GM12878 (cell line): ENCODE measurements at regions not wholly inside any gene's neighbourhood (a gene's known extent, or its start where the extent isn't known, plus 50 kb on each side); places are given as distances from the start of the nearest gene placed in this dataset.

Experiments used
- ATAC-seq: fragments of 200-7000 bp; cut with Tn5 transposase; 3 replicates; pipeline ENCODE4 v1.9.1; 2020; ENCODE audit warnings: mild to moderate bottlenecking, moderate library complexity
- BruUV-seq: library from RNA; stranded (reverse); fragments of 400-500 nt; replicated peaks from 2 replicates; lab custom pipeline; 2021; lab: Mats Ljungman, UMichigan
- CTCF ChIA-PET: fragments of 300-600 bp; sonication (Branson Sonifier 250); formaldehyde crosslinking; extraction: SDS; loops from one replicate; lab custom pipeline; 2021; ENCODE audit warnings: inconsistent platforms; lab: Yijun Ruan, JAX
- POLR2A ChIA-PET: fragments of 350-600 bp; formaldehyde crosslinking; extraction: SDS; loops from one replicate; lab custom pipeline; 2021; ENCODE audit warnings: inconsistent platforms; lab: Charles Lee
- RAD21 ChIA-PET: fragments of 300-600 bp; sonication (Branson Sonifier 250); formaldehyde crosslinking; loops from one replicate; lab custom pipeline; 2023; ENCODE audit warnings: antibody characterized with exemption; ENCODE audit not compliant: unreplicated experiment; lab: Charles Lee
- SMC1A ChIA-PET: fragments of 300-600 bp; sonication (Branson Sonifier 250); formaldehyde crosslinking; loops from one replicate; lab custom pipeline; 2023; ENCODE audit not compliant: unreplicated experiment, uncharacterized antibody; lab: Charles Lee
- DNase-seq: peaks from one replicate; pipeline ENCODE4 v3.0.0-alpha.2; 2011; ENCODE audit warnings: low read depth, low spot score
- FAIRE-seq: peaks from 3 replicates; lab custom pipeline; 2011; peaks lifted over from hg19 to GRCh38; lab: Jason Lieb, UNC
- H2AFZ ChIP-seq: 2 replicates; pipeline ENCODE4 v1.6.0; 2011; ENCODE audit warnings: low read depth, low read length, control low read depth; ENCODE audit not compliant: control insufficient read depth
- H3K27ac ChIP-seq: 2 replicates; pipeline ENCODE4 v1.5.1; 2011; ENCODE audit warnings: control low read depth; ENCODE audit not compliant: control insufficient read depth, insufficient read depth
- H3K27me3 ChIP-seq, 2 experiments: replicated peaks in 1 of 2; 2 replicates each; pipeline versions ENCODE4 v1.6.0 to v1.6.1; 2011; ENCODE audit warnings: low read length in 1 of 2; ENCODE audit not compliant: control insufficient read depth in 2 of 2, insufficient read depth in 2 of 2
- H3K36me3 ChIP-seq, 2 experiments: 2 replicates each; pipeline ENCODE4 v1.5.1; 2011; ENCODE audit warnings: low read length in 1 of 2; ENCODE audit not compliant: control insufficient read depth in 2 of 2, insufficient read depth in 2 of 2
- H3K4me1 ChIP-seq: 2 replicates; pipeline ENCODE4 v1.6.1; 2011; ENCODE audit warnings: mild to moderate bottlenecking, low read length, moderate library complexity, mixed read lengths; ENCODE audit not compliant: control insufficient read depth, insufficient read depth
- H3K4me2 ChIP-seq: 2 replicates; pipeline ENCODE4 v1.6.0; 2011; ENCODE audit warnings: control low read depth; ENCODE audit not compliant: control insufficient read depth, insufficient read depth
- H3K4me3 ChIP-seq: fragments of 200-600 bp; sonication (generic); 2 replicates; pipeline ENCODE4 v1.5.1; 2016
- H3K79me2 ChIP-seq: 2 replicates; pipeline ENCODE4 v1.6.0; 2011; ENCODE audit warnings: low read length; ENCODE audit not compliant: control insufficient read depth, insufficient read depth
- H3K9ac ChIP-seq: 2 replicates; pipeline ENCODE4 v1.8.0; 2011; ENCODE audit warnings: low read length, control low read depth, mixed read lengths; ENCODE audit not compliant: control insufficient read depth, insufficient read depth
- H3K9me3 ChIP-seq: replicated peaks from 3 replicates; pipeline ENCODE4 v1.5.1; 2011; ENCODE audit warnings: mild to moderate bottlenecking, low read length; ENCODE audit not compliant: control insufficient read depth, insufficient read depth
- H4K20me1 ChIP-seq: 2 replicates; pipeline ENCODE4 v1.6.0; 2011; ENCODE audit not compliant: control insufficient read depth, insufficient read depth
- CHD2 ChIP-seq: IDR thresholded peaks from 2 replicates; pipeline ENCODE4 v1.6.1; 2011; ENCODE audit warnings: low read depth, low read length, improper control_type of control experiment, borderline replicate concordance
- CREB1 ChIP-seq: IDR thresholded peaks from 2 replicates; pipeline ENCODE4 v1.6.1; 2012; ENCODE audit warnings: low read depth, mild to moderate bottlenecking, inconsistent platforms
- EGR1 ChIP-seq, 2 experiments: IDR thresholded peaks; 1 replicate in 1 of 2; 2 replicates in 1 of 2; pipeline ENCODE4 v1.6.1; 2011 to 2012; ENCODE audit warnings: low read depth in 2 of 2, low read length in 2 of 2, borderline replicate concordance in 1 of 2, mild to moderate bottlenecking in 1 of 2, moderate library complexity in 1 of 2
- KAT2A ChIP-seq: conservative IDR thresholded peaks from 2 replicates; pipeline ENCODE4 v1.6.1; 2011; ENCODE audit warnings: low read depth, low read length; ENCODE audit not compliant: control insufficient read depth
- NR2C1 ChIP-seq: fragments of 450-650 bp; IDR thresholded peaks from 2 replicates; pipeline ENCODE4 v1.6.1; 2017; ENCODE audit warnings: antibody characterized with exemption, mild to moderate bottlenecking, moderate library complexity
- POLR2A ChIP-seq: IDR thresholded peaks from 2 replicates; pipeline ENCODE4 v1.6.1; 2011; ENCODE audit warnings: low read depth, mild to moderate bottlenecking, low read length
- RCOR1 ChIP-seq: conservative IDR thresholded peaks from 2 replicates; pipeline ENCODE4 v1.6.1; 2012; ENCODE audit warnings: low read depth, low read length, improper control_type of control experiment
- SP1 ChIP-seq: IDR thresholded peaks from one replicate; pipeline ENCODE4 v1.6.1; 2011; ENCODE audit warnings: low read depth, low read length
- SPI1 ChIP-seq: IDR thresholded peaks from 2 replicates; pipeline ENCODE4 v1.6.1; 2011; ENCODE audit warnings: low read depth, mild to moderate bottlenecking, low read length, moderate library complexity, borderline replicate concordance; ENCODE audit not compliant: insufficient read depth
- SREBF1 ChIP-seq: IDR thresholded peaks from 2 replicates; pipeline ENCODE4 v1.6.1; 2012; ENCODE audit warnings: mild to moderate bottlenecking, low read length
- TBL1XR1 ChIP-seq: IDR thresholded peaks from 2 replicates; pipeline ENCODE4 v1.6.1; 2012; ENCODE audit warnings: low read depth, low read length, improper control_type of control experiment
- YY1 ChIP-seq: IDR thresholded peaks from 2 replicates; pipeline ENCODE4 v1.6.1; 2011; ENCODE audit warnings: low read depth, mild to moderate bottlenecking, low read length
- WGBS: methylation state at CpG from one replicate; pipeline ENCODE4 v1.1.6; 2016; ENCODE audit warnings: low lambda C conversion rate; ENCODE audit not compliant: insufficient replicate concordance, insufficient coverage; ENCODE audit errors: missing lambda C conversion rate; 5-methylcytosine and 5-hydroxymethylcytosine counted together
- in situ Hi-C: fragments of 300-500 bp; cut with MboI; formaldehyde crosslinking; loops from 9 replicates; pipeline ENCODE4 v1.14.3; 2018; ENCODE audit warnings: mixed read lengths
- intact Hi-C: fragments of 100-400 bp; cut with micrococcal nuclease; formaldehyde crosslinking; loops from one replicate; pipeline ENCODE4 v1.14.2; 2022; ENCODE audit not compliant: unreplicated experiment
- TF ChIP-seq, protein P1 (sequence below): fragments of 450-650 bp; formaldehyde crosslinking; IDR thresholded peaks from 2 replicates; pipeline ENCODE4 v1.4.0; 2020; ENCODE audit warnings: mild to moderate bottlenecking, moderate library complexity
- TF ChIP-seq, protein P2 (sequence below): IDR thresholded peaks from 2 replicates; pipeline ENCODE4 v1.6.1; 2012; ENCODE audit warnings: low read depth, low read length, improper control_type of control experiment
- TF ChIP-seq, protein P3 (sequence below): fragments of 450-650 bp; IDR thresholded peaks from 2 replicates; pipeline ENCODE4 v1.6.1; 2016; ENCODE audit warnings: mild to moderate bottlenecking, moderate library complexity, borderline replicate concordance
- TF ChIP-seq, protein P4 (sequence below): IDR thresholded peaks from 2 replicates; pipeline ENCODE4 v1.6.1; 2012; ENCODE audit warnings: low read depth, low read length, improper control_type of control experiment

DNA sequence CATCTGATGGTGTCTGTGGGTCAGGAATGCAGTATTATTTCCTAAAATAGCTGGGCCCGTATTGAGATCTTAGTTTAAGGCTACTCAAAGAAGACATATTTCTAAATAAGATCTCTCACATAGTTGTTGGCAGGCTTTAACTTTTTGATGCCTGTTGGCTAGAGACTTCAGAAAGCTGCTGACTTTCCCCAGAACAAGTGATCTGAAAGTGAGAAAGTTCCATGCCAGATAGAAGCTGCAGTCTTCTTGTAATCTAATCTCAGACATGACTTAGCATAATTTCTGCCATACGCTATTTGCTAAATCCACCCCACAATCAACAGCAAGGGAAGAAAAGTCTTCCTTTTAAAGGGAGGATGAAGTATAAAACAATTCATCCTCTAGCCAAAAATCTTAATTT, 867.1 kb downstream of the IGSF11 start:
- in situ Hi-C loops (no loop called here), intact Hi-C loops (no loop called here)
- no peak for TF ChIP-seq CREB1
- TF ChIP-seq NR2C1, result no peak
- no peak for TF ChIP-seq TBL1XR1
- TF ChIP-seq POLR2A, result no peak
- TF ChIP-seq CHD2, result no peak
- no peak for TF ChIP-seq YY1
- no peak for TF ChIP-seq SPI1
- TF ChIP-seq, protein P1, sequence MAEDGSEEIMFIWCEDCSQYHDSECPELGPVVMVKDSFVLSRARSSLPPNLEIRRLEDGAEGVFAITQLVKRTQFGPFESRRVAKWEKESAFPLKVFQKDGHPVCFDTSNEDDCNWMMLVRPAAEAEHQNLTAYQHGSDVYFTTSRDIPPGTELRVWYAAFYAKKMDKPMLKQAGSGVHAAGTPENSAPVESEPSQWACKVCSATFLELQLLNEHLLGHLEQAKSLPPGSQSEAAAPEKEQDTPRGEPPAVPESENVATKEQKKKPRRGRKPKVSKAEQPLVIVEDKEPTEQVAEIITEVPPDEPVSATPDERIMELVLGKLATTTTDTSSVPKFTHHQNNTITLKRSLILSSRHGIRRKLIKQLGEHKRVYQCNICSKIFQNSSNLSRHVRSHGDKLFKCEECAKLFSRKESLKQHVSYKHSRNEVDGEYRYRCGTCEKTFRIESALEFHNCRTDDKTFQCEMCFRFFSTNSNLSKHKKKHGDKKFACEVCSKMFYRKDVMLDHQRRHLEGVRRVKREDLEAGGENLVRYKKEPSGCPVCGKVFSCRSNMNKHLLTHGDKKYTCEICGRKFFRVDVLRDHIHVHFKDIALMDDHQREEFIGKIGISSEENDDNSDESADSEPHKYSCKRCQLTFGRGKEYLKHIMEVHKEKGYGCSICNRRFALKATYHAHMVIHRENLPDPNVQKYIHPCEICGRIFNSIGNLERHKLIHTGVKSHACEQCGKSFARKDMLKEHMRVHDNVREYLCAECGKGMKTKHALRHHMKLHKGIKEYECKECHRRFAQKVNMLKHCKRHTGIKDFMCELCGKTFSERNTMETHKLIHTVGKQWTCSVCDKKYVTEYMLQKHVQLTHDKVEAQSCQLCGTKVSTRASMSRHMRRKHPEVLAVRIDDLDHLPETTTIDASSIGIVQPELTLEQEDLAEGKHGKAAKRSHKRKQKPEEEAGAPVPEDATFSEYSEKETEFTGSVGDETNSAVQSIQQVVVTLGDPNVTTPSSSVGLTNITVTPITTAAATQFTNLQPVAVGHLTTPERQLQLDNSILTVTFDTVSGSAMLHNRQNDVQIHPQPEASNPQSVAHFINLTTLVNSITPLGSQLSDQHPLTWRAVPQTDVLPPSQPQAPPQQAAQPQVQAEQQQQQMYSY (CRISPR knock-in tag), result no peak
- TF ChIP-seq, protein P2, sequence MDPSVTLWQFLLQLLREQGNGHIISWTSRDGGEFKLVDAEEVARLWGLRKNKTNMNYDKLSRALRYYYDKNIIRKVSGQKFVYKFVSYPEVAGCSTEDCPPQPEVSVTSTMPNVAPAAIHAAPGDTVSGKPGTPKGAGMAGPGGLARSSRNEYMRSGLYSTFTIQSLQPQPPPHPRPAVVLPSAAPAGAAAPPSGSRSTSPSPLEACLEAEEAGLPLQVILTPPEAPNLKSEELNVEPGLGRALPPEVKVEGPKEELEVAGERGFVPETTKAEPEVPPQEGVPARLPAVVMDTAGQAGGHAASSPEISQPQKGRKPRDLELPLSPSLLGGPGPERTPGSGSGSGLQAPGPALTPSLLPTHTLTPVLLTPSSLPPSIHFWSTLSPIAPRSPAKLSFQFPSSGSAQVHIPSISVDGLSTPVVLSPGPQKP, result no peak
- TF ChIP-seq SP1, result no peak
- TF ChIP-seq EGR1 (IDR thresholded peaks at IDR 0.05; ENCODE audit: borderline replicate concordance in 1 of 2, low read depth in 2 of 2, low read length in 2 of 2), result no peak
- no peak for TF ChIP-seq SREBF1
- TF ChIP-seq, protein P3, sequence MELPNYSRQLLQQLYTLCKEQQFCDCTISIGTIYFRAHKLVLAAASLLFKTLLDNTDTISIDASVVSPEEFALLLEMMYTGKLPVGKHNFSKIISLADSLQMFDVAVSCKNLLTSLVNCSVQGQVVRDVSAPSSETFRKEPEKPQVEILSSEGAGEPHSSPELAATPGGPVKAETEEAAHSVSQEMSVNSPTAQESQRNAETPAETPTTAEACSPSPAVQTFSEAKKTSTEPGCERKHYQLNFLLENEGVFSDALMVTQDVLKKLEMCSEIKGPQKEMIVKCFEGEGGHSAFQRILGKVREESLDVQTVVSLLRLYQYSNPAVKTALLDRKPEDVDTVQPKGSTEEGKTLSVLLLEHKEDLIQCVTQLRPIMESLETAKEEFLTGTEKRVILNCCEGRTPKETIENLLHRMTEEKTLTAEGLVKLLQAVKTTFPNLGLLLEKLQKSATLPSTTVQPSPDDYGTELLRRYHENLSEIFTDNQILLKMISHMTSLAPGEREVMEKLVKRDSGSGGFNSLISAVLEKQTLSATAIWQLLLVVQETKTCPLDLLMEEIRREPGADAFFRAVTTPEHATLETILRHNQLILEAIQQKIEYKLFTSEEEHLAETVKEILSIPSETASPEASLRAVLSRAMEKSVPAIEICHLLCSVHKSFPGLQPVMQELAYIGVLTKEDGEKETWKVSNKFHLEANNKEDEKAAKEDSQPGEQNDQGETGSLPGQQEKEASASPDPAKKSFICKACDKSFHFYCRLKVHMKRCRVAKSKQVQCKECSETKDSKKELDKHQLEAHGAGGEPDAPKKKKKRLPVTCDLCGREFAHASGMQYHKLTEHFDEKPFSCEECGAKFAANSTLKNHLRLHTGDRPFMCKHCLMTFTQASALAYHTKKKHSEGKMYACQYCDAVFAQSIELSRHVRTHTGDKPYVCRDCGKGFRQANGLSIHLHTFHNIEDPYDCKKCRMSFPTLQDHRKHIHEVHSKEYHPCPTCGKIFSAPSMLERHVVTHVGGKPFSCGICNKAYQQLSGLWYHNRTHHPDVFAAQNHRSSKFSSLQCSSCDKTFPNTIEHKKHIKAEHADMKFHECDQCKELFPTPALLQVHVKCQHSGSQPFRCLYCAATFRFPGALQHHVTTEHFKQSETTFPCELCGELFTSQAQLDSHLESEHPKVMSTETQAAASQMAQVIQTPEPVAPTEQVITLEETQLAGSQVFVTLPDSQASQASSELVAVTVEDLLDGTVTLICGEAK, result no peak
- TF ChIP-seq, protein P4, sequence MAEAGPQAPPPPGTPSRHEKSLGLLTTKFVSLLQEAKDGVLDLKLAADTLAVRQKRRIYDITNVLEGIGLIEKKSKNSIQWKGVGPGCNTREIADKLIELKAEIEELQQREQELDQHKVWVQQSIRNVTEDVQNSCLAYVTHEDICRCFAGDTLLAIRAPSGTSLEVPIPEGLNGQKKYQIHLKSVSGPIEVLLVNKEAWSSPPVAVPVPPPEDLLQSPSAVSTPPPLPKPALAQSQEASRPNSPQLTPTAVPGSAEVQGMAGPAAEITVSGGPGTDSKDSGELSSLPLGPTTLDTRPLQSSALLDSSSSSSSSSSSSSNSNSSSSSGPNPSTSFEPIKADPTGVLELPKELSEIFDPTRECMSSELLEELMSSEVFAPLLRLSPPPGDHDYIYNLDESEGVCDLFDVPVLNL, result no peak
- no peak for TF ChIP-seq RCOR1
- TF ChIP-seq KAT2A, result no peak
- ChIA-PET RAD21 (no interaction called here), CTCF (no interaction called here), SMC1A (no interaction called here), POLR2A (no interaction called here)
- no peaks in the 10 kb centered on the region for H3K36me3 ChIP-seq
- no peak overlapping the region for H2AFZ ChIP-seq
- no peak overlapping the region for H3K4me2 ChIP-seq
- no TSS peak for BruUV-seq
- no peaks in the 10 kb centered on the region for H4K20me1 ChIP-seq
- no peaks in the 10 kb centered on the region for H3K9me3 ChIP-seq
- H3K4me1 ChIP-seq, result no peaks in the 10 kb centered on the region
- WGBS, result 47% methylated on average over 2 of the region's 2 CpGs
- FAIRE-seq, result no peak
- ATAC-seq, result no peak
- H3K27me3 ChIP-seq, result no peaks in the 10 kb centered on the region
- no peak overlapping the region for H3K4me3 ChIP-seq
- no peak overlapping the region for H3K27ac ChIP-seq
- no peak for DNase-seq
- H3K9ac ChIP-seq, result no peak overlapping the region
- no peaks in the 10 kb centered on the region for H3K79me2 ChIP-seq
